Neural progenitor cell (in vitro differentiated cells): ENCODE measurements at regions not wholly inside any gene's neighbourhood (a gene's known extent, or its start where the extent isn't known, plus 50 kb on each side); places are given as distances from the start of the nearest gene placed in this dataset.

Source experiments
- EZH2 ChIP-seq: fragments of 200-600 bp; sonication (generic); IDR thresholded peaks from 2 replicates; pipeline ENCODE4 v1.6.1; 2017; ENCODE audit warnings: antibody characterized with exemption, mild to moderate bottlenecking, moderate library complexity
- TF ChIP-seq, protein P1 (sequence below): fragments of 200-600 bp; sonication (generic); IDR thresholded peaks from 2 replicates; pipeline ENCODE4 v1.5.1; 2017; ENCODE audit warnings: antibody characterized with exemption, mild to moderate bottlenecking

DNA sequence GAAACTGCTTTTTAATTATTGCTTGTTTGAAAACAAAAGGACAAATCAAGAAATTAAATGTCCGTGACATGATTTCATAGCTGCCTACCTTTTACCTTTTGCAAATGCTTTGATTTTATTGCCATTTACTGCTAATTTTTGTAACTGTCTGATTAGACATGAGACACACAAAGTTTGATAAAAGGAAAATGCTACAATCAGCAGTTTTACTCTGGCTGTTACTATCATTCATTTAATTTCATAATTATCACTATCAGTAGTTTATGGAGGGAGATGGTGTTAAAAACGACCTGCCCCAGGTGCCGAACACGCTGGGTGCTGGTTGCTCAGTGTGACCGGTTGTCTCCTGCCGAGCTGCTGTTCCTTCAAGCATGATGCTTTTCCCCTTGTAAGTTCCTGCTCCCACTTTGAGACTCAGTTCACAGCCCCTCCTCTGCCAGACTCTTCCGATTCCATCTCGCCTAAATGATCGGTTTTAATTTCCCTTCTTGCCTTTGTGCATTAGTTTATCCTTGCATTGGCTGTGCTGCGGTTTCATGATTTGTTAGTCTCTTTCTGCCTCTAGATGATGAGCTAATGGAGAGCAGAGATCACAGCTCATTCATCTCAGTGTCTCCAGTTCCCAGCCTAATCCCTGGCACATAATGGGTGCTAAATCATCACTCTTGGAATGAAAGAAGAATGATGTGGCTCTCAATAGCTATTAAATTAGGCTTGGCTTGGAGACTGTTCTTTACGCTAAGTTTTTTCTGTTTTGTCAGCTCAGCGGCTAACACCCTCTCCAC lies 110.6 kb downstream of the PFKFB3 start:
- TF ChIP-seq, protein P1, sequence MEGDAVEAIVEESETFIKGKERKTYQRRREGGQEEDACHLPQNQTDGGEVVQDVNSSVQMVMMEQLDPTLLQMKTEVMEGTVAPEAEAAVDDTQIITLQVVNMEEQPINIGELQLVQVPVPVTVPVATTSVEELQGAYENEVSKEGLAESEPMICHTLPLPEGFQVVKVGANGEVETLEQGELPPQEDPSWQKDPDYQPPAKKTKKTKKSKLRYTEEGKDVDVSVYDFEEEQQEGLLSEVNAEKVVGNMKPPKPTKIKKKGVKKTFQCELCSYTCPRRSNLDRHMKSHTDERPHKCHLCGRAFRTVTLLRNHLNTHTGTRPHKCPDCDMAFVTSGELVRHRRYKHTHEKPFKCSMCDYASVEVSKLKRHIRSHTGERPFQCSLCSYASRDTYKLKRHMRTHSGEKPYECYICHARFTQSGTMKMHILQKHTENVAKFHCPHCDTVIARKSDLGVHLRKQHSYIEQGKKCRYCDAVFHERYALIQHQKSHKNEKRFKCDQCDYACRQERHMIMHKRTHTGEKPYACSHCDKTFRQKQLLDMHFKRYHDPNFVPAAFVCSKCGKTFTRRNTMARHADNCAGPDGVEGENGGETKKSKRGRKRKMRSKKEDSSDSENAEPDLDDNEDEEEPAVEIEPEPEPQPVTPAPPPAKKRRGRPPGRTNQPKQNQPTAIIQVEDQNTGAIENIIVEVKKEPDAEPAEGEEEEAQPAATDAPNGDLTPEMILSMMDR: no peak
- TF ChIP-seq EZH2: no peak
